ENCODE measurements at regions not wholly inside any gene's neighbourhood (a gene's known extent, or its start where the extent isn't known, plus 50 kb on each side); places are given as distances from the start of the nearest gene placed in this dataset.
A peak's percentile ranks its signal among the peaks of the same experiment; 100 is the strongest.
"Not testable (repeated sequence)": the region's sequence is repeated elsewhere in the genome, so short reads cannot be mapped to it uniquely, and the experiment has no call there.

GRCh38 chr2:8589721-8590120 is 92.1 kb upstream of the ID2 start:
- no peak for DNase-seq (ENCODE audit: low spot score)

GRCh38 chr2:8590938-8591337 is 90.9 kb upstream of the ID2 start:
- peak; percentile 42 for DNase-seq (ENCODE audit: low spot score)

- no peak for DNase-seq (ENCODE audit: low spot score)
Observed at GRCh38 chr2:8592736-8593135, 89.1 kb upstream of the ID2 start.

GRCh38 chr2:8593243-8593642 is 88.6 kb upstream of the ID2 start:
- no peak for DNase-seq (ENCODE audit: low spot score)

GRCh38 chr2:8594731-8595427 is 87.0 kb upstream of the ID2 start:
- DNase-seq (ENCODE audit: low spot score) = no peak

- no peak for DNase-seq (ENCODE audit: low spot score)
Observed at GRCh38 chr2:8595428-8595805, 86.4 kb upstream of the ID2 start.

- DNase-seq (ENCODE audit: low spot score) = no peak
Observed at GRCh38 chr2:8595811-8596600, 85.8 kb upstream of the ID2 start.

- DNase-seq (ENCODE audit: low spot score) = no peak
Observed at GRCh38 chr2:8597094-8597493, 84.8 kb upstream of the ID2 start.

- DNase-seq (ENCODE audit: low spot score) = no peak
Observed at GRCh38 chr2:8597559-8598225, 84.2 kb upstream of the ID2 start.

- no peak for DNase-seq (ENCODE audit: low spot score)
Observed at GRCh38 chr2:8598295-8599165, 83.3 kb upstream of the ID2 start.

- no peak for DNase-seq (ENCODE audit: low spot score)
Observed at GRCh38 chr2:8599421-8600242, 82.2 kb upstream of the ID2 start.

- DNase-seq (ENCODE audit: low spot score) = no peak
Observed at GRCh38 chr2:8600456-8600855, 81.4 kb upstream of the ID2 start.

- DNase-seq (ENCODE audit: low spot score) = no peak
Observed at GRCh38 chr2:8602809-8603208, 79.0 kb upstream of the ID2 start.

- not testable (repeated sequence) for DNase-seq (ENCODE audit: low spot score)
Observed at GRCh38 chr2:8603356-8603755, 78.5 kb upstream of the ID2 start.

GRCh38 chr2:8604262-8604661 is 77.6 kb upstream of the ID2 start:
- no peak for DNase-seq (ENCODE audit: low spot score)

- no peak for DNase-seq (ENCODE audit: low spot score)
Observed at GRCh38 chr2:8605351-8606065, 76.3 kb upstream of the ID2 start.

GRCh38 chr2:8606226-8606625 is 75.6 kb upstream of the ID2 start:
- DNase-seq (ENCODE audit: low spot score) = no peak

- no peak for DNase-seq (ENCODE audit: low spot score)
Observed at GRCh38 chr2:8606649-8607550, 75.0 kb upstream of the ID2 start.

GRCh38 chr2:8607606-8608005 is 74.2 kb upstream of the ID2 start:
- DNase-seq (ENCODE audit: low spot score) = no peak

Measured in COLO829 (cell line).